RWPE2 (cell line): ENCODE measurements at regions not wholly inside any gene's neighbourhood (a gene's known extent, or its start where the extent isn't known, plus 50 kb on each side); places are given as distances from the start of the nearest gene placed in this dataset.
"Not testable (repeated sequence)": the region's sequence is repeated elsewhere in the genome, so short reads cannot be mapped to it uniquely, and the experiment has no call there.

ENCODE experiments used
- ATAC-seq: fragments of 200-7000 bp; cut with Tn5 transposase; 3 replicates; pipeline ENCODE4 v1.9.1; 2021; ENCODE audit warnings: low read depth
- DNase-seq: peaks from one replicate; pipeline ENCODE4 v3.0.0-alpha.2; 2020; ENCODE audit warnings: low spot score
- H3K27ac ChIP-seq: fragments of 450-650 bp; 2 replicates; pipeline ENCODE4 v1.5.1; 2017; ENCODE audit warnings: mild to moderate bottlenecking; ENCODE audit not compliant: poor library complexity, severe bottlenecking
- H3K27me3 ChIP-seq: fragments of 250-450 bp; sonication (Bioruptor Pico); 2 replicates; pipeline ENCODE4 v1.5.1; 2021; ENCODE audit warnings: mild to moderate bottlenecking, moderate library complexity; ENCODE audit not compliant: insufficient read depth, poor library complexity, severe bottlenecking
- H3K36me3 ChIP-seq: fragments of 250-450 bp; sonication (Bioruptor Pico); 2 replicates; pipeline ENCODE4 v1.5.1; 2020; ENCODE audit warnings: low read depth, mild to moderate bottlenecking, moderate library complexity
- H3K4me1 ChIP-seq: fragments of 250-450 bp; sonication (Bioruptor Pico); 2 replicates; pipeline ENCODE4 v1.5.1; 2021; ENCODE audit warnings: mild to moderate bottlenecking, moderate library complexity; ENCODE audit not compliant: insufficient read depth, poor library complexity, severe bottlenecking
- H3K4me3 ChIP-seq: fragments of 250-450 bp; sonication (Bioruptor Pico); 2 replicates; pipeline ENCODE4 v1.5.1; 2021; ENCODE audit warnings: mild to moderate bottlenecking, moderate library complexity; ENCODE audit not compliant: severe bottlenecking
- H3K9me3 ChIP-seq: fragments of 250-450 bp; sonication (Bioruptor Pico); 2 replicates; pipeline ENCODE4 v1.5.1; 2021; ENCODE audit warnings: mild to moderate bottlenecking, moderate library complexity; ENCODE audit not compliant: severe bottlenecking
- CTCF ChIP-seq: fragments of 450-650 bp; IDR thresholded peaks from one replicate; pipeline ENCODE4 v1.5.1; 2017; ENCODE audit warnings: mild to moderate bottlenecking, moderate library complexity; ENCODE audit not compliant: poor library complexity, severe bottlenecking

GRCh38 chr13:65336087-65336749, 1893.9 kb downstream of the PCDH9 start:
- Histone ChIP-seq H3K9me3 (no peaks in the 10 kb centered on the region), H3K4me3 (no peak overlapping the region), H3K36me3 (no peaks in the 10 kb centered on the region), H3K27me3 (no peaks in the 10 kb centered on the region), H3K4me1 (no peaks in the 10 kb centered on the region), H3K27ac (no peak overlapping the region)
- DNase-seq = no peak
- ATAC-seq = no peak
- no peak for TF ChIP-seq CTCF

- TF ChIP-seq CTCF = no peak
- no peak overlapping the region for H3K27ac ChIP-seq
Observed at GRCh38 chr13:65330691-65331090, 1899.4 kb downstream of the PCDH9 start.

GRCh38 chr13:65330287-65330686, 1899.8 kb downstream of the PCDH9 start:
- no peak overlapping the region for H3K4me3 ChIP-seq
- no peak for TF ChIP-seq CTCF
- H3K4me1 ChIP-seq = no peaks in the 10 kb centered on the region
- ATAC-seq (no peak), DNase-seq (no peak)
- H3K27me3 ChIP-seq = no peaks in the 10 kb centered on the region
- H3K27ac ChIP-seq = no peak overlapping the region
- no peaks in the 10 kb centered on the region for H3K9me3 ChIP-seq
- H3K36me3 ChIP-seq = no peaks in the 10 kb centered on the region

More at GRCh38 chr13:65330691-65331090, 1899.4 kb downstream of the PCDH9 start:
- H3K4me3 ChIP-seq = no peak overlapping the region
- no peaks in the 10 kb centered on the region for H3K36me3 ChIP-seq
- H3K4me1 ChIP-seq = no peaks in the 10 kb centered on the region
- no peaks in the 10 kb centered on the region for H3K27me3 ChIP-seq
- no peaks in the 10 kb centered on the region for H3K9me3 ChIP-seq
- DNase-seq (no peak), ATAC-seq (no peak)

GRCh38 chr13:65323192-65323591, 1906.9 kb downstream of the PCDH9 start:
- not testable (repeated sequence) for H3K9me3 ChIP-seq, H3K27ac ChIP-seq, H3K36me3 ChIP-seq, ATAC-seq, DNase-seq, H3K27me3 ChIP-seq, H3K4me1 ChIP-seq, H3K4me3 ChIP-seq

GRCh38 chr13:65321423-65321822, 1908.7 kb downstream of the PCDH9 start:
- not testable (repeated sequence) for H3K27me3 ChIP-seq, H3K9me3 ChIP-seq, ATAC-seq, H3K4me3 ChIP-seq, H3K4me1 ChIP-seq, H3K27ac ChIP-seq, H3K36me3 ChIP-seq, DNase-seq

- Histone ChIP-seq H3K4me1 (no peaks in the 10 kb centered on the region), H3K36me3 (no peaks in the 10 kb centered on the region), H3K4me3 (no peak overlapping the region), H3K9me3 (no peaks in the 10 kb centered on the region), H3K27ac (no peak overlapping the region), H3K27me3 (no peaks in the 10 kb centered on the region)
- TF ChIP-seq CTCF = no peak
- ATAC-seq = no peak
- DNase-seq = no peak
Observed at GRCh38 chr13:65314008-65314407, 1916.1 kb downstream of the PCDH9 start.
